ENCODE measurements at regions not wholly inside any gene's neighbourhood (a gene's known extent, or its start where the extent isn't known, plus 50 kb on each side); places are given as distances from the start of the nearest gene placed in this dataset.

GRCh38 chr6:113736978-113737377 lies 120.2 kb upstream of the MARCKS start:
- no peaks in the 10 kb centered on the region for H3K36me3 ChIP-seq
- intact Hi-C loops (cut with DNase I) = no loop called here

GRCh38 chr6:113739041-113739655 lies 118.0 kb upstream of the MARCKS start:
- intact Hi-C loops (cut with DNase I) = no loop called here
- 98% methylated on average over 4 of the region's 4 CpGs for WGBS
- Histone ChIP-seq H3K27ac (replicated peaks in 1 of 4) (no peak overlapping the region), H3K27me3 (no peaks in the 10 kb centered on the region), H3K4me3 (no peak overlapping the region), H3K9me3 (no peaks in the 10 kb centered on the region), H3K4me1 (peaks cover 0 to 6% (median 0%) of the 10 kb centered on the region in 4 donors), H3K36me3 (no peaks in the 10 kb centered on the region)
- no peak for TF ChIP-seq EP300 (IDR thresholded peaks at IDR 0.05)
- no peak for DNase-seq (ENCODE audit: extremely low spot score)

More at GRCh38 chr6:113736978-113737377, 120.2 kb upstream of the MARCKS start:
- no peaks in the 10 kb centered on the region for H3K27me3 ChIP-seq
- H3K4me1 ChIP-seq = peaks cover 8 to 15% (median 9%) of the 10 kb centered on the region in 4 donors
- no peak overlapping the region for H3K4me3 ChIP-seq
- DNase-seq (ENCODE audit: extremely low spot score) = no peak
- H3K27ac ChIP-seq (replicated peaks in 1 of 4) = no peak overlapping the region
- H3K9me3 ChIP-seq = no peaks in the 10 kb centered on the region
- TF ChIP-seq EP300 (IDR thresholded peaks at IDR 0.05) (no peak), POLR2A (IDR thresholded peaks at IDR 0.05; ENCODE audit: low read depth) (no peak), CTCF (IDR thresholded peaks at IDR 0.05) (no peak), POLR2AphosphoS5 (IDR thresholded peaks at IDR 0.05) (no peak)

- H3K27me3 ChIP-seq = no peaks in the 10 kb centered on the region
- intact Hi-C loops (cut with DNase I) = no loop called here
- no peak for DNase-seq (ENCODE audit: extremely low spot score)
Measured at GRCh38 chr6:113741651-113742050, 115.5 kb upstream of the MARCKS start.

GRCh38 chr6:113742342-113742741 lies 114.8 kb upstream of the MARCKS start:
- no peaks in the 10 kb centered on the region for H3K36me3 ChIP-seq
- no peak for DNase-seq (ENCODE audit: extremely low spot score)
- H3K9me3 ChIP-seq = no peaks in the 10 kb centered on the region
- H3K27me3 ChIP-seq = no peaks in the 10 kb centered on the region
- intact Hi-C loops (cut with DNase I) = no loop called here
- no peaks in the 10 kb centered on the region for H3K4me1 ChIP-seq
- 94% methylated on average over 4 of the region's 4 CpGs for WGBS
- TF ChIP-seq POLR2AphosphoS5 (IDR thresholded peaks at IDR 0.05) (no peak), POLR2A (IDR thresholded peaks at IDR 0.05; ENCODE audit: low read depth) (no peak), CTCF (IDR thresholded peaks at IDR 0.05) (no peak), EP300 (IDR thresholded peaks at IDR 0.05) (no peak)
- no peak overlapping the region for H3K27ac ChIP-seq (replicated peaks in 1 of 4)
- no peak overlapping the region for H3K4me3 ChIP-seq

More at GRCh38 chr6:113741651-113742050, 115.5 kb upstream of the MARCKS start:
- H3K27ac ChIP-seq (replicated peaks in 1 of 4) = no peak overlapping the region
- no peaks in the 10 kb centered on the region for H3K4me1 ChIP-seq
- H3K4me3 ChIP-seq = no peak overlapping the region
- no peaks in the 10 kb centered on the region for H3K9me3 ChIP-seq
- no peak for TF ChIP-seq EP300 (IDR thresholded peaks at IDR 0.05)
- no peak for TF ChIP-seq POLR2AphosphoS5 (IDR thresholded peaks at IDR 0.05)
- no peak for TF ChIP-seq POLR2A (IDR thresholded peaks at IDR 0.05; ENCODE audit: low read depth)
- no peak for TF ChIP-seq CTCF (IDR thresholded peaks at IDR 0.05)
- H3K36me3 ChIP-seq = no peaks in the 10 kb centered on the region

- intact Hi-C loops (cut with DNase I) = no loop called here
- no peak overlapping the region for H3K4me3 ChIP-seq
- no peaks in the 10 kb centered on the region for H3K36me3 ChIP-seq
- no peak for DNase-seq (ENCODE audit: extremely low spot score)
- H3K27ac ChIP-seq (replicated peaks in 1 of 4) = no peak overlapping the region
- H3K27me3 ChIP-seq = no peaks in the 10 kb centered on the region
- TF ChIP-seq POLR2AphosphoS5 (IDR thresholded peaks at IDR 0.05) = no peak
- TF ChIP-seq CTCF (IDR thresholded peaks at IDR 0.05) = no peak
- TF ChIP-seq POLR2A (IDR thresholded peaks at IDR 0.05; ENCODE audit: low read depth) = no peak
- TF ChIP-seq EP300 (IDR thresholded peaks at IDR 0.05) = no peak
- H3K9me3 ChIP-seq = no peaks in the 10 kb centered on the region
- no peaks in the 10 kb centered on the region for H3K4me1 ChIP-seq
- WGBS = 70% methylated on average over 3 of the region's 3 CpGs
Measured at GRCh38 chr6:113744861-113745260, 112.3 kb upstream of the MARCKS start.
